ENCODE measurements at regions not wholly inside any gene's neighbourhood (a gene's known extent, or its start where the extent isn't known, plus 50 kb on each side); places are given as distances from the start of the nearest gene placed in this dataset.

- no peak overlapping the region for H2BK15ac ChIP-seq (ENCODE audit: low read depth, low read length)
- no peak overlapping the region for H4K91ac ChIP-seq (ENCODE audit: insufficient read length, low read depth, low read length)
- H3K4ac ChIP-seq (ENCODE audit: low read depth, low read length), result no peak overlapping the region
- no peak overlapping the region for H3K18ac ChIP-seq (ENCODE audit: insufficient read length, low read depth, low read length)
- no peak overlapping the region for H4K8ac ChIP-seq (replicated peaks; ENCODE audit: insufficient read length, low read depth, low read length)
- no peak overlapping the region for H3K14ac ChIP-seq (ENCODE audit: insufficient read depth, low read length)
- H4K5ac ChIP-seq (ENCODE audit: insufficient read length, low read depth, low read length), result no peak overlapping the region
- H3K27me3 ChIP-seq (ENCODE audit: insufficient read depth, low read length), result no peaks in the 10 kb centered on the region
- no peak overlapping the region for H3K4me2 ChIP-seq (ENCODE audit: insufficient read depth, insufficient read length, low read length)
- H3K23ac ChIP-seq (ENCODE audit: insufficient read length, low read depth, low read length), result no peak overlapping the region
- no peak overlapping the region for H2BK12ac ChIP-seq (ENCODE audit: insufficient read length, low read depth, low read length)
- no peak overlapping the region for H3K4me3 Mint-ChIP-seq
- peaks cover 10 to 18% of the 10 kb centered on the region in 2 experiments for H3K9me3 Mint-ChIP-seq
- H3K4me1 Mint-ChIP-seq, result peaks cover 25 to 41% of the 10 kb centered on the region in 2 experiments
- no peak overlapping the region for H3K9ac ChIP-seq (ENCODE audit: extremely low read depth, insufficient read length, low read length)
- no peak for DNase-seq
- no peaks in the 10 kb centered on the region for H3K27me3 Mint-ChIP-seq (ENCODE audit: low read depth)
- no CpG with 5 or more reads among the region's 3 CpGs for WGBS (ENCODE audit: extremely low coverage, insufficient read length, low lambda C conversion rate)
- H2BK120ac ChIP-seq (ENCODE audit: low read depth, low read length, poor library complexity, severe bottlenecking), result no peak overlapping the region
- H3K36me3 Mint-ChIP-seq (ENCODE audit: insufficient read depth in 1 of 3, low read depth in 3 of 3), result peaks cover 5 to 14% (median 8%) of the 10 kb centered on the region in 3 experiments; a peak in 6 of 7 replicates
- H2AFZ ChIP-seq (ENCODE audit: low read length), result no peak overlapping the region
- no peak for TF ChIP-seq CTCF (conservative IDR thresholded peaks at IDR 0.05)
- no peak overlapping the region for H3K27ac Mint-ChIP-seq
- H3K56ac ChIP-seq (ENCODE audit: insufficient read length, low read depth, low read length), result no peak overlapping the region
- H4K20me1 ChIP-seq (ENCODE audit: control insufficient read depth, insufficient read depth, insufficient read length), result no peaks in the 10 kb centered on the region
- H3K79me2 ChIP-seq (ENCODE audit: insufficient read depth, low read length), result no peaks in the 10 kb centered on the region
- peaks cover 5% of the 10 kb centered on the region; the same call in 1 of the 2 replicates for H3K4me1 ChIP-seq (ENCODE audit: insufficient read depth, low read length)
- no peaks in the 10 kb centered on the region for H3K9me3 ChIP-seq (ENCODE audit: control insufficient read depth, low read depth, low read length)
- no peak overlapping the region for H2BK5ac ChIP-seq (ENCODE audit: insufficient read length, low read length)
- H3K23me2 ChIP-seq (ENCODE audit: insufficient read length, low read depth, low read length, poor library complexity, severe bottlenecking), result no peaks in the 10 kb centered on the region
- H3T11ph ChIP-seq (ENCODE audit: low read length), result no peak overlapping the region
- H2BK20ac ChIP-seq (ENCODE audit: low read depth, low read length, poor library complexity, severe bottlenecking), result no peak overlapping the region
- no peak overlapping the region for H2AK5ac ChIP-seq (ENCODE audit: insufficient read length, low read length)
- H3K27ac ChIP-seq (ENCODE audit: insufficient read length, low read depth, low read length), result no peak overlapping the region
- no peaks in the 10 kb centered on the region for H3K79me1 ChIP-seq (ENCODE audit: insufficient read depth, low read depth, low read length, poor library complexity, severe bottlenecking)
Measured at GRCh38 chr15:25529774-25530173, 91.0 kb upstream of the UBE3A start.
